Glutamatergic neuron (in vitro differentiated cells): ENCODE measurements at regions not wholly inside any gene's neighbourhood (a gene's known extent, or its start where the extent isn't known, plus 50 kb on each side); places are given as distances from the start of the nearest gene placed in this dataset.
"Not testable (repeated sequence)": the region's sequence is repeated elsewhere in the genome, so short reads cannot be mapped to it uniquely, and the experiment has no call there.

Source experiments
- DNase-seq: peaks from one replicate; pipeline ENCODE4 v3.0.0; 2022
- H3K27ac Mint-ChIP-seq: one replicate; pipeline ENCODE4 v1.8.0; 2020; ENCODE audit warnings: mild to moderate bottlenecking, mixed read lengths, inconsistent platforms; ENCODE audit not compliant: unreplicated experiment
- H3K27me3 Mint-ChIP-seq: one replicate; pipeline ENCODE4 v1.8.0; 2020; ENCODE audit warnings: mild to moderate bottlenecking, moderate library complexity, mixed read lengths, inconsistent platforms; ENCODE audit not compliant: unreplicated experiment
- H3K36me3 Mint-ChIP-seq: one replicate; pipeline ENCODE4 v1.8.0; 2020; ENCODE audit warnings: mild to moderate bottlenecking, mixed read lengths, inconsistent platforms; ENCODE audit not compliant: unreplicated experiment
- H3K4me1 Mint-ChIP-seq: one replicate; pipeline ENCODE4 v1.8.0; 2020; ENCODE audit warnings: mild to moderate bottlenecking, low read depth, mixed read lengths, inconsistent platforms; ENCODE audit not compliant: unreplicated experiment
- H3K4me3 Mint-ChIP-seq: one replicate; pipeline ENCODE4 v1.8.0; 2020; ENCODE audit warnings: mild to moderate bottlenecking, mixed read lengths, inconsistent platforms; ENCODE audit not compliant: unreplicated experiment
- H3K9me3 Mint-ChIP-seq: one replicate; pipeline ENCODE4 v1.8.0; 2020; ENCODE audit warnings: mild to moderate bottlenecking, moderate library complexity, mixed read lengths, inconsistent platforms; ENCODE audit not compliant: unreplicated experiment
- TF ChIP-seq, protein P1 (sequence below): fragments of 200-600 bp; sonication (generic); IDR thresholded peaks from one replicate; pipeline ENCODE4 v1.5.0; 2021; ENCODE audit not compliant: partially characterized antibody, unreplicated experiment

- H3K27ac Mint-ChIP-seq = peak overlapping the region; percentile 52
- peak; percentile 40 for DNase-seq
- H3K27me3 Mint-ChIP-seq = peaks cover 15% of the 10 kb centered on the region
- TF ChIP-seq, protein P1, sequence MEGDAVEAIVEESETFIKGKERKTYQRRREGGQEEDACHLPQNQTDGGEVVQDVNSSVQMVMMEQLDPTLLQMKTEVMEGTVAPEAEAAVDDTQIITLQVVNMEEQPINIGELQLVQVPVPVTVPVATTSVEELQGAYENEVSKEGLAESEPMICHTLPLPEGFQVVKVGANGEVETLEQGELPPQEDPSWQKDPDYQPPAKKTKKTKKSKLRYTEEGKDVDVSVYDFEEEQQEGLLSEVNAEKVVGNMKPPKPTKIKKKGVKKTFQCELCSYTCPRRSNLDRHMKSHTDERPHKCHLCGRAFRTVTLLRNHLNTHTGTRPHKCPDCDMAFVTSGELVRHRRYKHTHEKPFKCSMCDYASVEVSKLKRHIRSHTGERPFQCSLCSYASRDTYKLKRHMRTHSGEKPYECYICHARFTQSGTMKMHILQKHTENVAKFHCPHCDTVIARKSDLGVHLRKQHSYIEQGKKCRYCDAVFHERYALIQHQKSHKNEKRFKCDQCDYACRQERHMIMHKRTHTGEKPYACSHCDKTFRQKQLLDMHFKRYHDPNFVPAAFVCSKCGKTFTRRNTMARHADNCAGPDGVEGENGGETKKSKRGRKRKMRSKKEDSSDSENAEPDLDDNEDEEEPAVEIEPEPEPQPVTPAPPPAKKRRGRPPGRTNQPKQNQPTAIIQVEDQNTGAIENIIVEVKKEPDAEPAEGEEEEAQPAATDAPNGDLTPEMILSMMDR = no peak
- peak overlapping the region; percentile 95 for H3K4me3 Mint-ChIP-seq
- peaks cover 7% of the 10 kb centered on the region for H3K9me3 Mint-ChIP-seq
- H3K36me3 Mint-ChIP-seq = no peaks in the 10 kb centered on the region
- H3K4me1 Mint-ChIP-seq = peaks cover 5% of the 10 kb centered on the region
Observed at GRCh38 chr13:99087954-99088491, 110.2 kb upstream of the DOCK9 start.

DNA sequence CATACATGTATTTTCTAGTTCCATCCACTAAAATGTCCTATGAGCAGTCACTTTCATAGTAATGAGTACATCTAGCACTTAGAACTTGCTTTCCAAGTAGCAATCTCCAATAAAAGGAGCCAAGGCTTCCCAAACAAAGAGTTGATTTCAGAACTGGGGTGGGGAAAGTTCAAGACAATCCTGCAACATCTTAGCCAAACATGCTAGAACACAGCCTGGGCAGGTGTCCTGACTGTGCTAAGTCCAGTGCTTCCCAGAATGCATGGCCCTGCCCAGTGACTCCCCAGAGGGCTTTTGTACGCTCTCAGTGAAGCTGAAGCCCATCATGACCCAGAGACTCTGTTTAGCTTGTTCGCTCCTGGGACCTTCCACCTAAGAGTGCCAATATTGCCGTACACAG lies 106.7 kb upstream of the UBAC2 start:
- no peak for DNase-seq
- H3K27ac Mint-ChIP-seq = no peak overlapping the region
- no peaks in the 10 kb centered on the region for H3K4me1 Mint-ChIP-seq
- TF ChIP-seq, protein P1 = no peak
- no peaks in the 10 kb centered on the region for H3K27me3 Mint-ChIP-seq
- H3K4me3 Mint-ChIP-seq = no peak overlapping the region
- H3K36me3 Mint-ChIP-seq = no peaks in the 10 kb centered on the region
- H3K9me3 Mint-ChIP-seq = no peaks in the 10 kb centered on the region

DNA sequence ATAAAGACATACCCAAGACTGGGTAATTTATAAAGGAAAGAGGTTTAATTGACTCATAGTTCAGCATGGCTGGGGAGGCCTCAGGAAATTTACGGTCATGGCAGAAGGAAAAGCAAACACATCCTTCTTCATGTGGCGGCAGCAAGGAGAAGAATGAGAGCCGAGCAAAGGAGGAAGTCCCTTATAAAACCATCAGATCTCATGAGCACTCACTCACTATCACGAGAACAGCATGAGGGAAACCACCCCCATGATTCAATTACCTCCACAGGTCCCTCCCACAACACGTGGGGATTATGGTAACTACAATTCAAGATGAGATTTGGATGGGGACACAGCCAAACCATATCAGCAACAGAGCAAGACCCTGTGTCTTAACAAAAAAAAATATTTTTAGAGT lies 98.8 kb upstream of the UBAC2 start:
- not testable (repeated sequence) for H3K27me3 Mint-ChIP-seq, DNase-seq, H3K36me3 Mint-ChIP-seq, H3K4me3 Mint-ChIP-seq, H3K27ac Mint-ChIP-seq, H3K9me3 Mint-ChIP-seq, H3K4me1 Mint-ChIP-seq

GRCh38 chr13:99103536-99103935 lies 97.1 kb upstream of the UBAC2 start:
- Mint-ChIP-seq H3K9me3 (no peaks in the 10 kb centered on the region), H3K27me3 (no peaks in the 10 kb centered on the region), H3K4me3 (no peak overlapping the region), H3K4me1 (peaks cover 6% of the 10 kb centered on the region), H3K36me3 (no peaks in the 10 kb centered on the region), H3K27ac (peak overlapping the region; percentile 2)
- TF ChIP-seq, protein P1 = no peak
- DNase-seq = peak; percentile 24

- Mint-ChIP-seq H3K27me3 (no peaks in the 10 kb centered on the region), H3K4me3 (no peak overlapping the region), H3K36me3 (no peaks in the 10 kb centered on the region), H3K9me3 (no peaks in the 10 kb centered on the region), H3K4me1 (peaks cover 6% of the 10 kb centered on the region), H3K27ac (no peak overlapping the region)
- TF ChIP-seq, protein P1 = no peak
- DNase-seq = no peak
Observed at GRCh38 chr13:99104396-99104795, 96.3 kb upstream of the UBAC2 start.
